GM12872 (cell line): ENCODE measurements at regions not wholly inside any gene's neighbourhood (a gene's known extent, or its start where the extent isn't known, plus 50 kb on each side); places are given as distances from the start of the nearest gene placed in this dataset.

Source experiments
- TF ChIP-seq, protein P1 (sequence below): IDR thresholded peaks from 3 replicates; pipeline ENCODE4 v1.5.1; 2011; ENCODE audit warnings: low read depth, mild to moderate bottlenecking, low read length, moderate library complexity; ENCODE audit not compliant: insufficient read depth

DNA sequence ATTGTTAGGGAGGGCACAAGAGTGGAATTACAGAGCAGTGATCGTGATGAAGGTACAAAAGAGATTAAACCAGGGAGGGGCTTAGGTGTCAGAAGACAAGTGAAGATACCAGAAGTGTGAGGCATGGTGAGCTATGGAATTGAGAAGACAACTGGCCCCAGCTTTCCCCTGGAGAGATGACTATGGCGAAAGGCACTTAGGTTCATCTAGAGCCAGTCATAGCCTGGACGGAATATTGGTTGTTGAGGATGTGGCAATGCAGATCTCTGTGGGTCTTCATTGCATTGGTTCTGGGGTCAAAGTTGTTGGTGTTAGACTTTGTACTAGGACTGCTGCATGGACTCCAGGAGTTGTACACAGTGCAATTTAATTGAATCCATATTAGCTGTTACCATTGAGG, 115.7 kb downstream of the FASLG start:
- TF ChIP-seq, protein P1, sequence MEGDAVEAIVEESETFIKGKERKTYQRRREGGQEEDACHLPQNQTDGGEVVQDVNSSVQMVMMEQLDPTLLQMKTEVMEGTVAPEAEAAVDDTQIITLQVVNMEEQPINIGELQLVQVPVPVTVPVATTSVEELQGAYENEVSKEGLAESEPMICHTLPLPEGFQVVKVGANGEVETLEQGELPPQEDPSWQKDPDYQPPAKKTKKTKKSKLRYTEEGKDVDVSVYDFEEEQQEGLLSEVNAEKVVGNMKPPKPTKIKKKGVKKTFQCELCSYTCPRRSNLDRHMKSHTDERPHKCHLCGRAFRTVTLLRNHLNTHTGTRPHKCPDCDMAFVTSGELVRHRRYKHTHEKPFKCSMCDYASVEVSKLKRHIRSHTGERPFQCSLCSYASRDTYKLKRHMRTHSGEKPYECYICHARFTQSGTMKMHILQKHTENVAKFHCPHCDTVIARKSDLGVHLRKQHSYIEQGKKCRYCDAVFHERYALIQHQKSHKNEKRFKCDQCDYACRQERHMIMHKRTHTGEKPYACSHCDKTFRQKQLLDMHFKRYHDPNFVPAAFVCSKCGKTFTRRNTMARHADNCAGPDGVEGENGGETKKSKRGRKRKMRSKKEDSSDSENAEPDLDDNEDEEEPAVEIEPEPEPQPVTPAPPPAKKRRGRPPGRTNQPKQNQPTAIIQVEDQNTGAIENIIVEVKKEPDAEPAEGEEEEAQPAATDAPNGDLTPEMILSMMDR: no peak

DNA sequence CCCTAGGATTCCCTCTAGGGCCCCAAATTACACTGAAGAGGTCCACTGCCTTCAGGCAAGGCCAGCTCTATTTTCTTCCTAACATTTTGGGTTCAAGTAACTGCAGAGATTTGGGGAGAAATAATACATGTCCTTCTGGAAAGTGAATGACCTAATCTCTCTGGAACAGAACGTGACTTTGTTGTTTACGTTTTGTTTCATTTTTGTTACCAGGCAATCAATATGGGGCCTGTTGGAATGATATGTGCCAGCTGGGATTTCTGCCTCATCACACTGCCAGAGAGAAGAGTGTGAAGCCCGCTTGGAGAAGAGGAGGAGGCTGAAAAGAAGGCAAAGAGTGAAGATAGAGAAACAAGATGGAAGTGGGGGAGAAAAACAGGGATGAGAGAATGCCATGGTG, 116.7 kb downstream of the FASLG start:
- TF ChIP-seq, protein P1: no peak

DNA sequence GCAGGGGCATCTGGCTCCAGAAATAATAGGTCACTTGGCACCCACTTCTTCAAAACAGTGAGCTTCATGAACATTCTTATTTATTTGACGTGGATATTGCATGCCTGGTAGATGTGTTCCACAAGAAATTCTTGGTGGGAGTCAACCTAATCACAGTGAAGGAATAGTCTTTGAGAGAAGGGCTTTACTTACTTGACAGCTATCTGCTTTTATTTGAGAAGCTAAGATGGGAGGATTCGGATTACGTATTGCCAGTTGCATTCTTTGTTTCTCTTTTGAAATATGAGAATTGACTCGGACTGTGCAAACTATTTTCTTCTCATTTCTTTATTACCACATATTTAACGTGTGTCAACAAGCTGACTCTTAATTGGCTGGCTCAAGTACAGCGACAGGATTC, 117.2 kb downstream of the FASLG start:
- TF ChIP-seq, protein P1: no peak

DNA sequence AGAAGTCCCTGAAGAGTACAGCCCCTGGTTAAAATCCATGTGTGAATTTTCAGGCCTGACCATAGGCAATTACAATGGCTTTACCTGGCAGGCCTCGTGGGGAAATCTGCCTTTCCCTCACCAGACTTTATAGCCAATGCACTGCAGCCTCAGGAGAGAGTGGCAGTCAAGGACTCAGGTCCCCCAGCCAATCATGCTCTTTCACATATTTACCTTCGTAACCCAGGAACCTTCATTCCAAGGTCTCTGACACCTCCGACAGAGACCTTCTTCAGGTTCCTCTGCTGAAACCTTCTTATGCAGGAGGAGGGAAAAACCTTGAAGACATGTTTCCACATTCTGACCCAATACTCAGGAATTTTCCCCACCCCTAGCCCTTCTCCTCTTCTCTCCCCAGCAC, 118.9 kb downstream of the FASLG start:
- TF ChIP-seq, protein P1: no peak

DNA sequence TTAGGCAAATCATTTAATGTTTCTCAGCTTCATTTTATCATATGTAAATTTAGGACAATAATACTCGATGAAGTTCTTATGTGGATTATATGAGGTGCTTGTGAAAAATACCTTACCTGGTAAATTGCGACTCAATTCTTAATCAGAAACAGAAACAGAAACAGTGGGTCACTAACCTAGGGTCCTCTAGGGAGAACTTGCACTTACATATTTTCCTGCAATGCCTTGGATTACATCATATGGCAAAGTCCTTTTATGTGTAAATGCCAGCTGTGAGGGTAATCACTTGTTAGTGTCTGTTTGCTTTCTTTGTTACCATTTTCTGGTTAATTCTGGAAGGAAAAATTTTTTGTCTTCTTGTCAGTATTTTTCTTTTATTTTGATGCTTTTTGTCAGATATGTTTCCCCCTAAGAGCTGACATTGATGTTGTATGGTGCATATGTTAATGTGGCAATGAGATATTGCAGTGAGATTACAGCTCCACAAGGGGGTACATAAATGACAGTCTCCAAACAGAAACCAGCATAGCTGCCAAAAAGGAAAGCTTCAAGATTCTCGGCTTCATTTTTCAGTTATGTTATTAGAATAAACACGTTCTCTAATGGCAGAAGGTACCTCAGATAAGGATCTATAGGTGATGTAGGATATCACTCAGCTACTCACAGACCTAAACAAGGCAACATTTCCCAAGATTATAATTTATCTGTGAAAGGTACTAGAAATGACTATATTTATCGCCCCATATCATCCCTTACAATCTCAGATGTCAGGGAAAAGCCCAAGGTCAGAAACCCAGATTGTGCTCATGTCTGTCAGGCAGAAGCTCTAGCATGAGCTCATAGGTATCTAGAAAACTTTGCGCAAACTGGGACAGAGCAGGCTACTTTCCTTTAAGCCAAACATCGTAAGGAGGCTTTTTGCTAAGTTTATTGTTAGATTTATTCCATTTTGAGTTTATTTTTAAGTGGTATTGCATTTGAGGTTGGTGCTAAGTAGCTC, 119.9 kb downstream of the FASLG start:
- TF ChIP-seq, protein P1: peak; percentile 35; the same call in 1 of the 3 replicates

DNA sequence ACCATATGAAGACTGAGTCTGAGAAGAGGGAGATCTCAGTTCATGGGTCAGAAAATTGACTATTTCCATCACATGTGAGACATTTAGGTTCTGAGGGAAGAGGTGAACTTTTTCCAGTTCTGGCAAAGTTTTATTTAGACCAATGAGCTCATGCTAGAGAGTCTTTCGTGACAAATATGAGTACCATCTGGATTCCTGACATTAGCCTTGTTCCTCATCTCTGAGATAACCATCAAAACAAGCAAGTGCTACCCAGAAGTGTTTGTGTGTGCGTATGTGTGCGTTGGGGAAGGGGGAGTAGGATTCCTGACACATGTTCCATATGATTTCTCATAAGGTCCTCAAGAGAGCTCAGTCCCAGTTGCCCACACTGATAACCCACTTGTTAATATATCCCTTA, 120.6 kb downstream of the FASLG start:
- TF ChIP-seq, protein P1: no peak

DNA sequence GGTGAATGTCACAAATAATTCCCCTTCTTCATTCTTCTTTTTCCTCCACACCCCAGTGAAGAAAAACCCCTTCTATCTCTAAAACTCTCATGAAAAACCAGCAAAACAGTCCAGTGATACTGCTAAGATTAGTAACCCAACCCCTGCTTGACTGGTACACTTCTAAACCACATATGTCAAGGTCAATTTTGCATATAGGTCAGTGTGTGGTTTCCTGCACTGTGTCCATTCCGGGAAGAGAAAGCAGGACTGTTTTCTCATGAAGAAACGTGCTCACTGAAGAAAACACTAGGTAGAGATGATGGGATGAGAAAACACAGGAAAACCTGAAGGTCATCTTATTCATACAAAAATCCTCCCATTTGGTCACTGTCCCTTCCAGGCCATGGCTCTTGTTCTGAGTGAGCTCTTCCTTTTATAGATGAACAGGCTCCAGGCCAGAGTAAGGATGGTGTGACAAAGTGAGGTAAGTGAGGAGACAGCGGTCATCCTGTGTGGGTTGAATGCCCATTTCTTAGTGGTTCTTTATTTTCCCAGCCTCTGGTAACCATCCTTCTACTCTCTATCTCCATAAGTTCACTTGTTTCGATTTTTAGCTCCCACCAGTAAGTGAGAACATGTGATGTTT, 122.7 kb downstream of the FASLG start:
- TF ChIP-seq, protein P1: no peak
